Panc1 (cell line): ENCODE measurements at regions not wholly inside any gene's neighbourhood (a gene's known extent, or its start where the extent isn't known, plus 50 kb on each side); places are given as distances from the start of the nearest gene placed in this dataset.

Experiments
- POLR2AphosphoS5 ChIP-seq: IDR thresholded peaks from 2 replicates; pipeline ENCODE4 v1.6.1; 2012; ENCODE audit warnings: mild to moderate bottlenecking, low read depth, low read length, moderate library complexity
- TF ChIP-seq, protein P1 (sequence below): fragments of 450-650 bp; IDR thresholded peaks from 2 replicates; pipeline ENCODE4 v1.5.1; 2017; ENCODE audit warnings: mild to moderate bottlenecking

DNA sequence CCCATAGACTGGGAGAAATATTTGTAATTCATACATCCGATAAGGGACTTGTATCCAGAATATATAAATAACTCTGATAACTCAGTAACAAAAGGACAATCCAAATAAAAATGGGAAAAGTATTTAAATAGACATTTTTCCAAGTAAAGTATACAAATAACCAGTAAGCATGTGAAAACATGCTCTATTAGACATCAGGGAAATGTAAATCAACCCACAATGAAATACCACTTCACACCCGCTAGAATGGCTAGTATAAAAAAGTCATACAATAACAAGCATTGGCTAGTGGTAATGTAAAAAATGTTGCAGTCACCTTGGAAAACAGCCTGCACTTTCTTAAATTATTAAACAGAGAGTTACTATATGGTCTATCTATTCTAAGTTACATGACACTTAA, 650.7 kb downstream of the C12orf50 start:
- TF ChIP-seq, protein P1, sequence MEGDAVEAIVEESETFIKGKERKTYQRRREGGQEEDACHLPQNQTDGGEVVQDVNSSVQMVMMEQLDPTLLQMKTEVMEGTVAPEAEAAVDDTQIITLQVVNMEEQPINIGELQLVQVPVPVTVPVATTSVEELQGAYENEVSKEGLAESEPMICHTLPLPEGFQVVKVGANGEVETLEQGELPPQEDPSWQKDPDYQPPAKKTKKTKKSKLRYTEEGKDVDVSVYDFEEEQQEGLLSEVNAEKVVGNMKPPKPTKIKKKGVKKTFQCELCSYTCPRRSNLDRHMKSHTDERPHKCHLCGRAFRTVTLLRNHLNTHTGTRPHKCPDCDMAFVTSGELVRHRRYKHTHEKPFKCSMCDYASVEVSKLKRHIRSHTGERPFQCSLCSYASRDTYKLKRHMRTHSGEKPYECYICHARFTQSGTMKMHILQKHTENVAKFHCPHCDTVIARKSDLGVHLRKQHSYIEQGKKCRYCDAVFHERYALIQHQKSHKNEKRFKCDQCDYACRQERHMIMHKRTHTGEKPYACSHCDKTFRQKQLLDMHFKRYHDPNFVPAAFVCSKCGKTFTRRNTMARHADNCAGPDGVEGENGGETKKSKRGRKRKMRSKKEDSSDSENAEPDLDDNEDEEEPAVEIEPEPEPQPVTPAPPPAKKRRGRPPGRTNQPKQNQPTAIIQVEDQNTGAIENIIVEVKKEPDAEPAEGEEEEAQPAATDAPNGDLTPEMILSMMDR, result no peak
- TF ChIP-seq POLR2AphosphoS5, result no peak
